HG03432 (cell line): ENCODE measurements at regions not wholly inside any gene's neighbourhood (a gene's known extent, or its start where the extent isn't known, plus 50 kb on each side); places are given as distances from the start of the nearest gene placed in this dataset.
"Not testable (repeated sequence)": the region's sequence is repeated elsewhere in the genome, so short reads cannot be mapped to it uniquely, and the experiment has no call there.

Experiments
- ATAC-seq: cut with Tn5 transposase; IDR thresholded peaks from one replicate; pipeline ENCODE4 v1.9.1; 2021; ENCODE audit warnings: mild to moderate bottlenecking, moderate library complexity; ENCODE audit not compliant: unreplicated experiment

DNA sequence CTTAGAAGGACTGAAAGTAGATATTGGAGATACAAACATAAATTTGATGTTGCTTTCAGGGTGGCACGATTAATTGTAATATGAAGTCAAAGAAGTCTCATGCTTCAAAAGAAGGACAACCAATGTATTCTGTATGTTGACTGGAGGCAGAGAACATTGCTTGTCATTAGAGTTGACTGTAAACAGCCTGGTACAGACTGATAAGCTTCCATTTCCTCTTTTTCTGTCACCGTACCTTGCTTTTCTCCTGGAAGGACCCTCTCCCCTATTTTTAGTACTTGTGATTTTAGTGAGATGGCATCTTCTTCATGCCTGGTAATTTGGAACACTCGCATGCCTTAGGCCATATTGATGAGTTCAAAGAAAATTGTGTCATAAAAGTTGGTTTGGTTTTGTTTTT is 809.4 kb downstream of the PRELID2 start:
- ATAC-seq: no peak

DNA sequence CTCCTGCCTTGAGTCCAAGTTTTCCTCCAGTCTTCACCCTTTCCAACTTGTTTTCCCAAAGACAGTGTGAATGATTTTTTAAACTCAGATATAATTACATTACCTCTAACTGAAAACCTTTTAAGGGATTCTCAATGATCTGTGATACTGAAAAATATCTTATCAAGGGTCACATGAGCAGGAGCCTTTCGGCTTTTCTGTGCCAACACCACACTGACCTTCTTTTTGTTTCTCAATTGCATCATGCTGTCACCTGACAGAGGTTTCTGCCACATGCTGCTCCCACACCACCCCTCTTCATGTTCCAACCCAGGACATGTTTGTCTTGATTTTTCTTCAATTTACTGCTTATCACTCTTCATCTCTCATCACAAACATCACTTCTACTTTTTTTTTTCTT is 820.0 kb downstream of the PRELID2 start:
- ATAC-seq: no peak

DNA sequence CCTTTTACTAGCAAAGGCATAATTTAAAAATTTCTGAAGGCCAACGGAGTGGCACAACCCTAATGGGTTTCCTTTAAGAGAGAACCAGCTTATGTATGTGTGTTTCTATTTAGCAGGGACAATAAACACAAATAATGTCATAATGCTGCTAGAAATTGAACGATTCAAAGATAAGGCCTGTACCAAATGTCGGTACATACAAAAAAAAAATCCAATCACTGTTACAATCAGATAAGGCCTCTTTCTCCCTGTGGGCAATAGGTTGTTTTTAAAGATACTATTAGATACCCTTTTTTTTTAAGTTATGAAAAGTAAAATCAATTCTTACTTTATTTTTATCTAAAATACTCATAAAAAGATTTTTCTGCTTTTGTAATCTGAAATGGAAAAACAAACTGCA is 821.0 kb downstream of the PRELID2 start:
- ATAC-seq: no peak

DNA sequence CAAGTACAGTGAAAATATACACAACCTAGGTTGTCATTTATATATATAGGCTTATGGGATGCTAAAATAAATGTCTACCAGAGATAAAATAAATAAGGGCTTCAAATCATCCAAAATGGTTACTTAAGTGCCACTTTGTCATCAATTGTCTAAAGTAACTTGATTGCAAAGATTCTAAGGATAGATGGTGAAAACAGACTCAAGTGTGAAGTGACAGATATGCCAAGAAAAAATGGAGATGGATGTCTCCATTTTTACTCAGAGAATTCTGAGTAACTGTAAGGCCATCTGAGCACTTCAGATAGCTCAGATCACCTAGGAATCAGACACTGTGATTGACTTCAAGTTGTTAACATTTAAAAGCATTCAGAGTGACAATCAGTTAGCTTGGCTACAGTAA is 824.3 kb downstream of the PRELID2 start:
- ATAC-seq: no peak

DNA sequence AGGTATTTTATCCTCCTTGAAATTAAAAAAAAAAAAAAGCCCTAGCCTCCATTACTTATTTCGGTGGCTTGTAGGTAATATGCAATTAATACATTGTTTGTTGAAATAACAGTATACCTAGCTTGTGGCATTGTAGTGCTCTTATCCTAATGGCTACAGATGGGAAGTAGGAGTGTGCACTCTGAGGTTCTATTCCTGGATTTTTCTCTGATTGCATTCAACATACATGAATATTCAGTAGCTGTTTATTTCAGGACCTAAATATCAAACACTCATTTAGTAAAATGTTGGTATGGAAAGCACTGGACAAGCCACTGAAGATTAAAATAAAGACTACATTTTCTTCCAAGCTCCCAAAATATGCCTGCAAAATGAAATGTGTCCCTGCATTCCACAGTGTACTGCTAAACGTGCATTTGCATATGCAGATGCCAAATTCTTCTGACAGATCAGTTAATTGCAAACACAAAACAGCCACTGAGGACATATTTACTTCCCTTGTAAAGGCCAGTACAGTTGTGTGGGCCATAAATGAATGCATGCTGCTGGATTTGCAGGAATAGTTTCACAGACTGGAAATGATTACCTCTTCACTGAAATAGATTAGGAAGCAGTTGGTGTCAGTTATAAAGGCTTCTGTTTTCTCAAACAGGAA is 826.1 kb downstream of the PRELID2 start:
- ATAC-seq: no peak

DNA sequence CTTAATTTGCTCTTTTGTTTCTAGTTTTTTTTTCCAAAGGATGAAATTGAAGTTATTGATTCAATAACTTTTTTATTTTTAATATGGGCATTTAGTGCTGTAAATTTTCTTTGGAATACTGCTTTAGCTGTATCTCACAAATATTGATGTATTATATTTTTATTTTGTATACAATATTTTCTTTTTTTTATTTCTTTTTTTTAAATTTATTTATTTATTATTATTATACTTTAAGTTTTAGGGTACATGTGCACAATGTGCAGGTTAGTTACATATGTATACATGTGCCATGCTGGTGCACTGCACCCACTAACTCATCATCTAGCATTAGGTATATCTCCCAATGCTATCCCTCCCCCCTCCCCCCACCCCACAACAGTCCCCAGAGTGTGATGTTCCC is 823.7 kb downstream of the KCTD16 start:
- not testable (repeated sequence) for ATAC-seq

DNA sequence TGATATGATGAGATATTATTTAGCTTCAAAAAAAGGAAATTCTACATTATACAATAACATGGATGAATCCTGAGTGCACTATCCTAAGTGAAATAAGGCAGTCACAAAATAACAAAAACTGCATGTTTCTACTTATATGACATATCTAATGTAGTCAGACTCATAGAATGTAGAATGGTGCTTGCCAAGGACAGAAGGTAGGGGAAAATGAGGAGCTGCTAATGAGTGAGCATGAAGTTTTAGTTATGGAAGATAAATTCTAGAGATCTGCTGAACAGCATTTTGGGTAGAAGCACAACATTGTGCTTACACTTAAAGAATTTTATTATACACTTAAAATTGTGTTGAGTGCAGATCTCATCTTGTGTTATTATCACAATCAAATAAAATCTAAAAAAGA is 812.4 kb downstream of the KCTD16 start:
- ATAC-seq: no peak

DNA sequence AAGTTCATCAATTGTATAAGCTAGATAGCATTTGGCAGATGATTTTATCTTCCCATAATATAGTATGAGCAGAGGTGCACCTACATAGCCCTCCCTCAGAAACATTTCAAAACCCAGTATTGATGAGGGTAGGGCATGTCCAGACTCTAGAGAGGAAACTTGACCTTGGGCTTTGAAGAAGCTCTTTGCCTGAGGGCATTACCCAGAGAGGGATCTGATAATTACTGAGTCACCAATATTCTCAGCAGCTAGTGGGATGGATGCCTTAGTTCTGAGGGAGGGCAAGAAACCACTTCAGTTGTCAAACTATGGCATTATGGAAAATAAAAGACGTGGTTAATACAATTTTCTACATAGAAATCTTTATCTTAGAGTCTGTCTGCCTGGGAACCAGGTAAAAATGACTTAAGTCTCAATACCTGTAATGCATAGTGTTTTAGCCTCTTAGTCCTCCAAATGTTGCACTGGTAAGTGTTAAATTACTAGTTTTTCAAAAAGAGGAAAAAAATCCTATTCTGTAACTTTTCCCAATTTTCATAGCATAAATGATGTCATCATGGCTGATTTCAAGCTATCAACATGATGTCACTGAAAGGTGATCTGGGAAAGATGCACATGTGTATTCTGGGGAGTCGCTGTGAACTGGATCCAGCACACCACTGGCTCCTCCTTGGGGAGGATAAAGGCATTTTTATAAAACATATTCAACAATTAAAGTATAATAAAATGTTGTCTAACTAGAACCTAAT is 809.0 kb downstream of the KCTD16 start:
- no peak for ATAC-seq

DNA sequence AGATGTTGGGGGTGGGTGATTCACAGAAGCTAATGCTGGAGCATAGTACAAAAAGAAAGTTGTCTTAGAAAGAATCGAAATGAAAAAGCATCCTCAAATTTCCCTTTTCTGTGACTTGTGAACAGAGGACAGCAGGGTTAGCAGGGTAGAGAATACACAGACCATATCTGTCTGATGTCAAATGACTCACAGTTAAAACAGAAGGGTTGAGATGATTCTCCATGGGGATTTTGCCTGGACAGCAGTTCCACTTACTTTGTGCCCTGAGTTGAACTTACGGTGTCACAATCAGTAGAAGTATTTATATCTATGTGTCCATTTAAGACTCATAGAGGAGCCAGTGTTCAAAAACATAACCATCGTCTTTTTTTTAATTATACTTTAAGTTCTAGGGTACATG is 801.6 kb downstream of the KCTD16 start:
- no peak for ATAC-seq

DNA sequence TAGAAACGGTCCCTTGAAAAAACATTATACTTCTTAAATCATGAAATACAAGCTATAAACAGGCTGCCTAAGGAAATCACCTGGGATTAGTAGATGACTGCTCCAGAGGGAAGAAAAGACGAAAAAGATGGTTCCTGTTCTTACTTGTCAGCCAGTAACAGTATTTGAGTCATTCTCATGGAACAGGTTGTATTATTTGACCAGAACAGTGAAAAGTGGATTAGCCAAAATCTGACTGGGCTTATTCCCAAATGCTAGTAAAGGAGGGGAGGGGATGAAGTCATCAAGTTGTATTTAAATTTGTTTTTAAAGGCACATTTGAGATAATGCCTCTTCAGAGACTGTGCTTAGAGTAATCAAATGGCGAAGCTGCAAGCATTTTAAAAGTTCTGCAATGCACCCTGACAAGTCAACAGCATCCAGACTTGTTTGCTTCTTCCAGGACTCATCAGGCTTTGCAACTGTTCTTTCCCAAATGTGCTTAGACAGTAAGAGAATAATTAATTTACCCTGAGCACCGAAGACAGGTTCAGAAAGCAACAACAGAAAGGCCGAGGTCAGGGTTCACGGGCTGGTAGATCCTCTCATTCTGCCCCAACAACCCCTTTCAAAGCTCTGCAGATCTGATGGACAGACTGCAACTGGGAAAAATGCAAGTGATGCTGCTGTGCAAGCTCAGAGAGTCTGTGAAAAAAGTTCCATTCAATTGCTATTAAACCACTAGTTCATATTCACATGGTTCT is 800.6 kb downstream of the KCTD16 start:
- no peak for ATAC-seq

DNA sequence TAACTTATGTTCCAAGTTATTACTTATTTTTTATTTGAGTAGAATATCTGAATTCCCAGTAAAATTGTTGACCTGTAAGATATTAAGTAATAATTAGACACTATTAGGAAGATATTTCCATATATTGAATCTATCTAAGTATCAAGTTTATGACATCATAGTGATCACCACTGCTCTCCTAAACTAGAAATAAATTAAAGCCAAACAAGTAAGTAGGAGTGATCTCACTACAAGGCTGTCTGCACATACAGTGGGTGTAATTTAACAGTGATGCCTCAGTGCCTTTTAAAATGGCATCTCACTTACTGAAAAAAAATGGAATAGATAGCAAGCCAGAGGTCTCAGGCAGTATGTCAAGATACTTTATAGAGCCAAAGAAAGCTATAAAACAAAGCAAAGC is 789.6 kb downstream of the KCTD16 start:
- no peak for ATAC-seq

DNA sequence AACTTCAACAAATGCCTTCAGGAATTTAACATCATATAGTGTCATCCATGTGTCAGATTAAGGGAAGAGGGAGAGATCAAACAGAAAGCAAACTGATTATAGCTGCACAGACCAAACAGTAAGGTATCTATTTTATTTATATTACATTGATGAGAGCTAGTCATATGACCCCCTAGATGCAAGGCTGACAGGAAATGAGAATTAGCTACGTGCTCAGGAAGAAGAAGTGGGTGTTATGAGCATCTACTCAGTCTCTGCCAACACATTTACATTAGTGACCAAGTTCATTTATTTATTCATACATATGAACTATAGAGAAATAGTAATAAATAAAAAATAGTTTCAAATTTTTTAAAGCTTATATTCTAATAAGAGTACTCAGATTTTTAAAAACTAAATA is 787.3 kb downstream of the KCTD16 start:
- peak; percentile 76 for ATAC-seq

DNA sequence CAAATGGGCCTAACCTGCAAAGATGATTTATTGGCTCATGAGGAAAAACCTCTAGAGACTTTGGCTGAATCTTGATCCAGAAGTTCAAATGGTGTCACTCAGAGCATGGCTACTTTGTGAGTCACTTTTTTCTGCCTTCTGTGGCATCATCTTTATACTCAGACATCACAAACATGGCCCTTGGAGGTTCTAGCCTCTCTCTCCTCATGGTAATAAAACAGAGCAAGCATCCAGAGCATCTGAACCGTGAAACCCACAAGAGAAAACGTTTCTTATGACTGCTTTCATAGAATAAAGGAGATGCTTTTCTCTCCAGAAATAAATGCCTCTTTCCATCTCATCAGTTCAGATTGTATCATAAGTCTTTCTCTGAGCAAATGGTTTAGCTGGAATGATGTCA is 780.3 kb downstream of the KCTD16 start:
- no peak for ATAC-seq

DNA sequence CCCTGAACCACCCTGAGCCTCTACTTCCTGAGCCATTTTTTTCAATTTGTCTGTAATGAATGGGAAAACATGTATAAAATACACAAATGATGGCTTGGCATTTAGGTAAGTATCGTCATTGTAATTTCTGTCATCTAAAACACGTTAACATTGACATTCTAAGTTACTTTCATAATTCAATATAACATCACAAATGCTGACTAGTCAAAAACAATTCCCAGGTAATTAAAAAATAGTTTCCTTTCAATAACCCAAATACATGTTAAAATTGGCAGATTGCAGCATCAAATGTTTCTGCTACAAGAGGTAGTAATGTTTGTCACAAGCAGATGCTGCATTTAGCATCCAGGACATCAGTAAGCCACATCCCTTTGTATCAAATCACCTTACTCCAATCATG is 776.4 kb downstream of the KCTD16 start:
- ATAC-seq: no peak

DNA sequence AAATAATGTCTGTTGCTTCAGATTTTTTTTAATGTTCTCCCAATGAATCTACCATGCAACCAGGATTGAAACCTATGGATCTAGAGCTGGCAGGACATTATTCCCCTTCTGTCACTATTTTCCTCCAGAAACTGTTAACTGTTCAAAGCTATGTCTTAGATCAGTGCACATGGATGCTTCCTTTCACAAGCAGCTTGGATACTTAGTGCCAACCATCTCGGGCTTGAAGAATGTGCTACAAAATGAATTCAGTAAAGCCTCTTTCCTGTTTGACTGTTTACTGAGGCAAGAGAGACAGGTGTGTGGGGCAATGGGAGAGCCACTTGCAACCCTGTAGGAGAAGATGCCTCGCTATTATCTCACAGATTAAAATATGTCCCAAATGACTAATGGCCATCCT is 774.8 kb downstream of the KCTD16 start:
- ATAC-seq: no peak

DNA sequence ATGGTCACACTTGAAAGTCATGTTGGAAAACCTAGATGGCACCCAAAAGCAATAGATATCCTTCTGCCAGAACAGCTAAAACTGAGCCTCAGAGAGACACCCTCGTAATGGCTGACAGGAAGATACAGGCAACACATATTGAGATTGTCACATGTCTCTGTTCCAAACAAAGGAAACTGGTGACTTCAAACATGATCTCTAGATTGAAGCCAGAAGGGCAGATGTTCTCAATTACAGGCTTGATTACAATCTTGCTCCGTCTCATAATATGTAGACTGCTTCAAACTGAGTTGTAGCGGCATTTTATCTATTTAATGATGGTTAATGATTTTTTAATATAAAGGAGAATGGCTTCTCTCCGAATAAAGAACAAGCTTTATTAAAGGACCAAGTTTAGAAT is 774.3 kb downstream of the KCTD16 start:
- no peak for ATAC-seq

DNA sequence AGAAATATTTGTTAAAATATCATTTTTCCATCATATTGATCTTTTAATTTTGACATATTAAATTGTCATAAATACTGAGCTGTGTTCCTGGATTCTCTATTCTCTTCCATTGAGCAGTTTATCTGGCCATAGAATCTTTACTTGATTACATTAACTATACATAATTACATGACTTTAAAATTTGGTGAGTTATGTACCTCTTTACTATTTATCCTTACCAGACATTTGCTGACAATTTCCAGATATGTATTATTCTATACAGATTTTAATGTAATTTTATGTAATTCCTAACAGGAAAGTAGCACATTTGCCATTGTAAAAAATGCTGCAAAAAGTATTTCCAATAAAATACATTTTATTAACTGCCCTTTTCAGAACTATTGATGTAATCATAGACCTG is 770.3 kb downstream of the KCTD16 start:
- ATAC-seq: no peak

DNA sequence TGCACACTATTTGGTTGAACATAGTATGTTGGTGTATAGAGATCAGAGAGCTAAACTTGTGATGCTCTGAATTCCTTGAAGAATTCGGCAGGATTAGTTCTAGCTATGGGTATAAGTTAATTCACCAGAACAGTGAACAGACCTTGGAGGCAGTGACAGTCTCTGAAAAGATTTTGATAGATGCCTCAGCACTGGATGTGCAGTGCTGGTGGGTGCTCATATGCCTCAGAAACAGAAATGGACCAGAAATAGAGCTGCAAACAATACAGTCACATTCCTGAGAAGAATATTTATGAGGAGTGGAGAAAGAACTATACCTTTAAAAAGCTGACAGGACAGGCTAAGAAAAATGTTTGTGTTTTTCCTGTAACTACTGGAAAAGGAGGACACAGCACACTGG is 747.7 kb downstream of the KCTD16 start:
- no peak for ATAC-seq

DNA sequence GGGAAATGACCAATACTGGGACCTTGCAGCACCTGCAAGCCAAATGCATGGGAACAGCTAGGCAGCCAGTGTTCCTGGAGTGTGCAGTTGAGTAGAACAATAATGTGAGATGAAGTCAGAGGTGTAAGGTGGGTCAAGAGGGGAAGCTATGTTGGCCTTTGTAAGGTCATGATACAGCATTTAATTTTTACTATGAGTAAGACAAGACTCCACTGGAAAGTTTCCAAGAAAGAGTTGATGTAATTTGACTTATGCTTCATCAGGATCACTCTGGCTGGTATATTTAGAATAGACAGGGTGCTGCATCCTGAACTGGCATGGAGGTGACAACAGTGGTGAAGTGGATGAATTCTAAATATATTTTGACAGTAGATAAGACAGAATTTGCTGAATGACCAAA is 744.8 kb downstream of the KCTD16 start:
- no peak for ATAC-seq

DNA sequence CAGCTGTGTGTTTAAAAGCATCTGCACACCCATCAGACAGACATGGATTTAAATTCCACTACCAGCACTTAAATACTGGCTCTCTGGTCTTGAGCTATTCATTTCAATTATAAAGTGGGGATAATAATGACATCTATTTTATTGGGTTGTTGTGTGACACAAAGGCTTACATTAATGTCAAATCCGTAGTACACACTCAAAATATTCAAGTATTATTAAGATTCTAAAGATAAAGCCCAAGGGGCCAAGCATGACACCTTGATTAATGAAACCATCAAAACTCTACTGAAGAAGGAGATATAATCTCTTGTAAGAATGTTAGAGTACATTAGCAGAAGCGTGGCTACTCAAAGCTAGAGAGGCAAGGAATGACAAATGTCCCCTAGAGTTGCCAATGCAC is 743.0 kb downstream of the KCTD16 start:
- ATAC-seq: no peak

DNA sequence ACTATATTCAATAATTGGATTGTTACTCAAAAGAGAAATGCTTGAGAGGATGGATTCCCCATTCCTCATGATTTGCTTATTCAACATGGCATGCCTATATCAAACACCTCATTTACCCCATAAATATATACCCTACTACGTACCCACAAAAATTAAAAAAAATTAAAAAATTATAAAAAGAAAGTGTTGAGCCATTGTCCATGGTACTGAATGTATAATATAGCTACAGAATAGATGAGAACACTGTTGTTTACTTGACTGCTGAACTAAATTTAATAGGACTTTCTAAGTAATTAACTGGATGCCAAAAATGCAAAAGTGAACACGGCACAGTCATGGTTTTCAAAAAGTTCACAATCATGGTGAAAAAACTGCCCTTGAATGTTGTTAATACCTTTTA is 725.8 kb downstream of the KCTD16 start:
- no peak for ATAC-seq

DNA sequence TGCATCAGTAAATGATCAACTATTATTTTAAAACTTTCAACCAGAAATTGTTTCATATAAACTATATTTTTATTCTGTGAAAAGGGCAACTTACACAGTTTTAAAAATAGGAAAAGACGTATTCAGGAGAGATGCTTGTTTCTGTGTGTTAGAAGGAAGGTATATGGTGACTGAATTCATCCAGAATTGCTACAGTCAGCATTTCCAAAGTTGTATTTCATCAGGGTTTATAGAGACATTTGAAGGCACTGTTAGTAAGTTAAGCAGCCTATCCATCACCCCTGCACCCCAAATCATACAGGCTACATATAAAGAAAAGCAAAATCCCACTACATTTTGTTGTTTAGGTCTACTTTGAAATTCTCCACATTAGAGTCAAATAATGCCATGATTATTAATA is 716.0 kb downstream of the KCTD16 start:
- no peak for ATAC-seq
